ENCODE measurements at regions not wholly inside any gene's neighbourhood (a gene's known extent, or its start where the extent isn't known, plus 50 kb on each side); places are given as distances from the start of the nearest gene placed in this dataset. TPM values are rescaled to one million over a fixed set of nuclear protein-coding genes. Genes with fewer than 3 reads are reported as not detected.

- H3K4me3 ChIP-seq: no peak overlapping the region
- 68 to 82% methylated on average over 6 of the region's 6 CpGs for WGBS, 2 donors
- no peak overlapping the region for H3K9ac ChIP-seq (ENCODE audit: insufficient read depth in 1 of 2, low read length in 2 of 2)
- no peak for DNase-seq
- no peaks in the 10 kb centered on the region for H3K36me3 ChIP-seq (ENCODE audit: control insufficient read depth in 4 of 4, insufficient read depth in 4 of 4, low read length in 4 of 4)
- peaks cover 0 to 27% (median 15%) of the 10 kb centered on the region in 4 donors for H3K9me3 ChIP-seq (ENCODE audit: control insufficient read depth in 4 of 4, insufficient read depth in 3 of 4, low read length in 3 of 4)
- no peaks in the 10 kb centered on the region for H3K4me1 ChIP-seq (ENCODE audit: control insufficient read depth in 5 of 5, insufficient read depth in 5 of 5, low read length in 5 of 5)
- no peak for TF ChIP-seq CTCF (IDR thresholded peaks at IDR 0.05; ENCODE audit: control extremely low read depth, extremely low read depth)
- ATAC-seq (ENCODE audit: insufficient read depth, low FRiP score): no peak
- H3K27ac ChIP-seq (ENCODE audit: low read depth in 1 of 2, low read length in 1 of 2): no peak overlapping the region
- H3K27me3 ChIP-seq (ENCODE audit: control insufficient read depth in 3 of 3, insufficient read depth in 3 of 3, low read length in 2 of 3): no peaks in the 10 kb centered on the region
Measured at GRCh38 chr11:50412832-50413231, 380.2 kb downstream of the OR4C45 start.

GRCh38 chr11:50423208-50423607, 390.5 kb downstream of the OR4C45 start:
- WGBS, 2 donors: 48 to 52% methylated on average over 4 of the region's 4 CpGs
- Histone ChIP-seq H3K4me1 (ENCODE audit: control insufficient read depth in 5 of 5, insufficient read depth in 5 of 5, low read length in 5 of 5) (no peaks in the 10 kb centered on the region), H3K9ac (ENCODE audit: insufficient read depth in 1 of 2, low read length in 2 of 2) (no peak overlapping the region), H3K36me3 (ENCODE audit: control insufficient read depth in 4 of 4, insufficient read depth in 4 of 4, low read length in 4 of 4) (no peaks in the 10 kb centered on the region), H3K27ac (ENCODE audit: low read depth in 1 of 2, low read length in 1 of 2) (no peak overlapping the region), H3K9me3 (ENCODE audit: control insufficient read depth in 4 of 4, insufficient read depth in 3 of 4, low read length in 3 of 4) (no peaks in the 10 kb centered on the region), H3K27me3 (ENCODE audit: control insufficient read depth in 3 of 3, insufficient read depth in 3 of 3, low read length in 2 of 3) (no peaks in the 10 kb centered on the region), H3K4me3 (no peak overlapping the region)
- ATAC-seq (ENCODE audit: insufficient read depth, low FRiP score) (no peak), DNase-seq (no peak)
- TF ChIP-seq CTCF (IDR thresholded peaks at IDR 0.05; ENCODE audit: control extremely low read depth, extremely low read depth): no peak

Small RNA genes in the stretch of these regions (small RNA-seq; reads per million reads assigned to genes)
- not detected for gene AC109635.3 (ENCODE audit: low replicate concordance)
